GM12878 (cell line): ENCODE measurements at regions not wholly inside any gene's neighbourhood (a gene's known extent, or its start where the extent isn't known, plus 50 kb on each side); places are given as distances from the start of the nearest gene placed in this dataset.

ENCODE experiments used
- ATAC-seq: fragments of 200-7000 bp; cut with Tn5 transposase; 3 replicates; pipeline ENCODE4 v1.9.1; 2020; ENCODE audit warnings: mild to moderate bottlenecking, moderate library complexity
- BruUV-seq: library from RNA; stranded (reverse); fragments of 400-500 nt; replicated peaks from 2 replicates; lab custom pipeline; 2021; lab: Mats Ljungman, UMichigan
- CTCF ChIA-PET: fragments of 300-600 bp; sonication (Branson Sonifier 250); formaldehyde crosslinking; extraction: SDS; loops from one replicate; lab custom pipeline; 2021; ENCODE audit warnings: inconsistent platforms; lab: Yijun Ruan, JAX
- POLR2A ChIA-PET: fragments of 350-600 bp; formaldehyde crosslinking; extraction: SDS; loops from one replicate; lab custom pipeline; 2021; ENCODE audit warnings: inconsistent platforms; lab: Charles Lee
- RAD21 ChIA-PET: fragments of 300-600 bp; sonication (Branson Sonifier 250); formaldehyde crosslinking; loops from one replicate; lab custom pipeline; 2023; ENCODE audit warnings: antibody characterized with exemption; ENCODE audit not compliant: unreplicated experiment; lab: Charles Lee
- SMC1A ChIA-PET: fragments of 300-600 bp; sonication (Branson Sonifier 250); formaldehyde crosslinking; loops from one replicate; lab custom pipeline; 2023; ENCODE audit not compliant: unreplicated experiment, uncharacterized antibody; lab: Charles Lee
- DNase-seq: peaks from one replicate; pipeline ENCODE4 v3.0.0-alpha.2; 2011; ENCODE audit warnings: low read depth, low spot score
- FAIRE-seq: peaks from 3 replicates; lab custom pipeline; 2011; peaks lifted over from hg19 to GRCh38; lab: Jason Lieb, UNC
- H2AFZ ChIP-seq: 2 replicates; pipeline ENCODE4 v1.6.0; 2011; ENCODE audit warnings: low read depth, low read length, control low read depth; ENCODE audit not compliant: control insufficient read depth
- H3K27ac ChIP-seq: 2 replicates; pipeline ENCODE4 v1.5.1; 2011; ENCODE audit warnings: control low read depth; ENCODE audit not compliant: control insufficient read depth, insufficient read depth
- H3K27me3 ChIP-seq, 2 experiments: replicated peaks in 1 of 2; 2 replicates each; pipeline versions ENCODE4 v1.6.0 to v1.6.1; 2011; ENCODE audit warnings: low read length in 1 of 2; ENCODE audit not compliant: control insufficient read depth in 2 of 2, insufficient read depth in 2 of 2
- H3K36me3 ChIP-seq, 2 experiments: 2 replicates each; pipeline ENCODE4 v1.5.1; 2011; ENCODE audit warnings: low read length in 1 of 2; ENCODE audit not compliant: control insufficient read depth in 2 of 2, insufficient read depth in 2 of 2
- H3K4me1 ChIP-seq: 2 replicates; pipeline ENCODE4 v1.6.1; 2011; ENCODE audit warnings: mild to moderate bottlenecking, low read length, moderate library complexity, mixed read lengths; ENCODE audit not compliant: control insufficient read depth, insufficient read depth
- H3K4me2 ChIP-seq: 2 replicates; pipeline ENCODE4 v1.6.0; 2011; ENCODE audit warnings: control low read depth; ENCODE audit not compliant: control insufficient read depth, insufficient read depth
- H3K4me3 ChIP-seq: fragments of 200-600 bp; sonication (generic); 2 replicates; pipeline ENCODE4 v1.5.1; 2016
- H3K79me2 ChIP-seq: 2 replicates; pipeline ENCODE4 v1.6.0; 2011; ENCODE audit warnings: low read length; ENCODE audit not compliant: control insufficient read depth, insufficient read depth
- H3K9ac ChIP-seq: 2 replicates; pipeline ENCODE4 v1.8.0; 2011; ENCODE audit warnings: low read length, control low read depth, mixed read lengths; ENCODE audit not compliant: control insufficient read depth, insufficient read depth
- H3K9me3 ChIP-seq: replicated peaks from 3 replicates; pipeline ENCODE4 v1.5.1; 2011; ENCODE audit warnings: mild to moderate bottlenecking, low read length; ENCODE audit not compliant: control insufficient read depth, insufficient read depth
- H4K20me1 ChIP-seq: 2 replicates; pipeline ENCODE4 v1.6.0; 2011; ENCODE audit not compliant: control insufficient read depth, insufficient read depth
- CREM ChIP-seq: IDR thresholded peaks from 2 replicates; pipeline ENCODE4 v1.6.1; 2014; ENCODE audit warnings: antibody characterized with exemption, low read depth
- EZH2 ChIP-seq: IDR thresholded peaks from 2 replicates; pipeline ENCODE4 v1.6.1; 2012; ENCODE audit warnings: low read depth, mild to moderate bottlenecking, control low read depth, inconsistent platforms, low read length, borderline replicate concordance; ENCODE audit not compliant: control insufficient read depth
- HDAC6 ChIP-seq: fragments of 200-600 bp; sonication (generic); IDR thresholded peaks from one replicate; pipeline ENCODE4 v1.8.0; 2017; ENCODE audit warnings: antibody characterized with exemption; ENCODE audit not compliant: unreplicated experiment
- JUNB ChIP-seq: IDR thresholded peaks from 2 replicates; pipeline ENCODE4 v1.6.1; 2016; ENCODE audit warnings: antibody characterized with exemption, mild to moderate bottlenecking
- LARP7 ChIP-seq: fragments of 450-650 bp; IDR thresholded peaks from 2 replicates; pipeline ENCODE4 v1.6.1; 2017; ENCODE audit warnings: mild to moderate bottlenecking
- NBN ChIP-seq: fragments of 450-650 bp; IDR thresholded peaks from 2 replicates; pipeline ENCODE4 v1.6.1; 2016
- SUZ12 ChIP-seq: fragments of 200-600 bp; sonication (generic); IDR thresholded peaks from one replicate; pipeline ENCODE4 v1.6.1; 2018; ENCODE audit warnings: antibody characterized with exemption, mild to moderate bottlenecking; ENCODE audit not compliant: unreplicated experiment
- TAF1 ChIP-seq: IDR thresholded peaks from 2 replicates; pipeline ENCODE4 v1.6.1; 2011; ENCODE audit warnings: mild to moderate bottlenecking, low read depth, low read length, borderline replicate concordance
- TCF3 ChIP-seq: IDR thresholded peaks from 2 replicates; pipeline ENCODE4 v1.6.1; 2012; ENCODE audit warnings: low read depth, mild to moderate bottlenecking, low read length, borderline replicate concordance; ENCODE audit not compliant: insufficient read depth
- TCF7 ChIP-seq: IDR thresholded peaks from 2 replicates; pipeline ENCODE4 v1.6.1; 2014; ENCODE audit warnings: antibody characterized with exemption, borderline replicate concordance
- WGBS: methylation state at CpG from one replicate; pipeline ENCODE4 v1.1.6; 2016; ENCODE audit warnings: low lambda C conversion rate; ENCODE audit not compliant: insufficient replicate concordance, insufficient coverage; ENCODE audit errors: missing lambda C conversion rate; 5-methylcytosine and 5-hydroxymethylcytosine counted together
- in situ Hi-C: fragments of 300-500 bp; cut with MboI; formaldehyde crosslinking; loops from 9 replicates; pipeline ENCODE4 v1.14.3; 2018; ENCODE audit warnings: mixed read lengths
- intact Hi-C: fragments of 100-400 bp; cut with micrococcal nuclease; formaldehyde crosslinking; loops from one replicate; pipeline ENCODE4 v1.14.2; 2022; ENCODE audit not compliant: unreplicated experiment
- TF ChIP-seq, protein P1 (sequence below): IDR thresholded peaks from 2 replicates; pipeline ENCODE4 v1.6.1; 2011; ENCODE audit warnings: mild to moderate bottlenecking, low read depth, low read length, moderate library complexity; ENCODE audit not compliant: insufficient replicate concordance

DNA sequence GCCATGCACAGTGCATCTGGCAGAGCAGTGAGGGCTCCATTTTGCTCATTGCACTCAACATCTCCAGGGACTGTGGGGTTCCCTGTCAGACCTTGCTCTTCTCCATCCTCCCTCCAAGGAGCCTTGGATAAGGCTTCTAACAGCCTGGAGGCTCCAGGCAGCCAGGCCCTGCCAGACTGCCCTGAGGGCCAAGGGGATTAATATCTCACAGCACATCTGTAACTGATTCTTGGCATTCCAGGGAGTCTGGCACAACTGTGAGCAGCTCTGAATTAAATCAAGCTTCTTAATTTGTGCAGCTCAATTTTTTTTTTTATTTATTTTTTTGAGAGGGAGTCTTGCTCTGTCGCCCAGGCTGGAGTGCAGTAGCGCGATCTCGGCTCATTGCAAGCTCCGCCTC lies 224.5 kb upstream of the PGRMC2 start (continued):
- TF ChIP-seq JUNB (no peak), NBN (no peak), TCF3 (no peak), CREM (no peak)

DNA sequence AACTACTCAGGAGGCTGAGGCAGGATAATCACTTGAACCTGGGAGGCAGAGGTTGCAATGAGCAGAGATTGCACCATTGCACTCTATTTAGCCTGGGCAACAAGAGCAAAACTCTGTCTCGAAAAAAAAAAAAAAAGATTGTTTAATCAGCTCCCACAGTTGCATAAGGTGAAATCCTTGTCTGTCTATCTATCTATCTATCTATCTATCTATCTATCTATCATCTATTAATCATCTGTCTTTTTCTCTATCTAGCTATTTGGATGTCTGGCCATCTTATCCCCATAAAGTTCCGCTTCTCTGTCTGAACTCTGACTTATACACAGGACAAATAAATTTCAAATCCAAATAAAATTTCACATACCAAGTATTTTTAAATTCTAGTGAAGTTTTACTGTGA lies 223.2 kb upstream of the PGRMC2 start:
- H3K4me1 ChIP-seq: no peaks in the 10 kb centered on the region
- no peak overlapping the region for H3K9ac ChIP-seq
- H3K36me3 ChIP-seq: no peaks in the 10 kb centered on the region
- 100% methylated on average over 1 of the region's 2 CpGs for WGBS
- ChIA-PET CTCF (no interaction called here), POLR2A (interaction anchor here (0.6 to 0.9 kb wide), 2 partner anchors 9 to 42 kb away, joined by 3 to 4 read pairs; no protein-coding TSS in a partner anchor), RAD21 (interaction anchor here (1.0 kb wide), 1 partner anchor 56 kb away, joined by 4 read pairs; no protein-coding TSS in a partner anchor), SMC1A (interaction anchor here (0.6 kb wide), 1 partner anchor 189 kb away, joined by 3 read pairs; no protein-coding TSS in a partner anchor)
- ATAC-seq (no peak), FAIRE-seq (no peak), DNase-seq (no peak)
- H3K27ac ChIP-seq: no peak overlapping the region
- in situ Hi-C loops: no loop called here
- H2AFZ ChIP-seq: no peak overlapping the region
- TF ChIP-seq HDAC6 (no peak), TCF7 (no peak), EZH2 (no peak), TAF1 (no peak), LARP7 (no peak), SUZ12 (no peak)
- TF ChIP-seq, protein P1, sequence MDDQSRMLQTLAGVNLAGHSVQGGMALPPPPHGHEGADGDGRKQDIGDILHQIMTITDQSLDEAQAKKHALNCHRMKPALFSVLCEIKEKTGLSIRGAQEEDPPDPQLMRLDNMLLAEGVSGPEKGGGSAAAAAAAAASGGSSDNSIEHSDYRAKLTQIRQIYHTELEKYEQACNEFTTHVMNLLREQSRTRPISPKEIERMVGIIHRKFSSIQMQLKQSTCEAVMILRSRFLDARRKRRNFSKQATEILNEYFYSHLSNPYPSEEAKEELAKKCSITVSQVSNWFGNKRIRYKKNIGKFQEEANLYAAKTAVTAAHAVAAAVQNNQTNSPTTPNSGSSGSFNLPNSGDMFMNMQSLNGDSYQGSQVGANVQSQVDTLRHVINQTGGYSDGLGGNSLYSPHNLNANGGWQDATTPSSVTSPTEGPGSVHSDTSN: no peak
- no TSS peak for BruUV-seq
- H3K79me2 ChIP-seq: no peaks in the 10 kb centered on the region
- no peaks in the 10 kb centered on the region for H4K20me1 ChIP-seq
- intact Hi-C loops: no loop called here
- no peaks in the 10 kb centered on the region for H3K27me3 ChIP-seq
- H3K4me3 ChIP-seq: no peak overlapping the region
- peaks cover 3% of the 10 kb centered on the region; the same call in 1 of the 3 replicates for H3K9me3 ChIP-seq
- no peak overlapping the region for H3K4me2 ChIP-seq
